PC-9 (cell line): ENCODE measurements at regions not wholly inside any gene's neighbourhood (a gene's known extent, or its start where the extent isn't known, plus 50 kb on each side); places are given as distances from the start of the nearest gene placed in this dataset.

Source experiments
- BruUV-seq: library from RNA; stranded (reverse); fragments of 400-500 nt; replicated peaks from 2 replicates; lab custom pipeline; 2021; lab: Mats Ljungman, UMichigan
- CTCF ChIA-PET: fragments of 300-600 bp; sonication (Branson Sonifier 250); formaldehyde crosslinking; loops from one replicate; lab custom pipeline; 2022; ENCODE audit warnings: antibody characterized with exemption; lab: Charles Lee
- POLR2A ChIA-PET: fragments of 300-600 bp; sonication (Branson Sonifier 250); formaldehyde crosslinking; loops from one replicate; lab custom pipeline; 2022; ENCODE audit warnings: antibody characterized with exemption; ENCODE audit not compliant: unreplicated experiment; lab: Charles Lee
- DNase-seq, 2 experiments: peaks; one replicate each; pipeline versions ENCODE4 v3.0.0 to v3.0.0-alpha.2; 2015 to 2022; ENCODE audit warnings: mixed read lengths in 1 of 2
- H2AFZ ChIP-seq: fragments of 200-600 bp; sonication (generic); 2 replicates; pipeline ENCODE4 v1.8.1; 2017; ENCODE audit warnings: antibody characterized with exemption
- H3F3A ChIP-seq: fragments of 200-600 bp; sonication (generic); 2 replicates; pipeline ENCODE4 v1.8.1; 2017; ENCODE audit warnings: antibody characterized with exemption, mild to moderate bottlenecking, low read depth; ENCODE audit not compliant: insufficient read depth
- H3K27ac ChIP-seq: fragments of 200-600 bp; sonication (generic); 2 replicates; pipeline ENCODE4 v1.6.1; 2016; ENCODE audit warnings: mixed run types
- H3K27me3 ChIP-seq: fragments of 200-600 bp; sonication (generic); 2 replicates; pipeline ENCODE4 v1.6.1; 2016; ENCODE audit warnings: low read depth, mixed run types; ENCODE audit not compliant: insufficient read depth
- H3K36me3 ChIP-seq: fragments of 200-600 bp; sonication (generic); 2 replicates; pipeline ENCODE4 v1.6.1; 2016; ENCODE audit warnings: low read depth, mixed run types
- H3K4me1 ChIP-seq: fragments of 200-600 bp; sonication (generic); replicated peaks from 2 replicates; pipeline ENCODE4 v1.6.1; 2016; ENCODE audit warnings: mixed run types; ENCODE audit not compliant: insufficient read depth
- H3K4me2 ChIP-seq: fragments of 200-600 bp; sonication (generic); 2 replicates; pipeline ENCODE4 v1.6.1; 2017; ENCODE audit warnings: mixed run types
- H3K4me3 ChIP-seq: fragments of 200-600 bp; sonication (generic); 2 replicates; pipeline ENCODE4 v1.6.1; 2016; ENCODE audit warnings: mixed run types
- H3K79me2 ChIP-seq: fragments of 200-600 bp; sonication (generic); 2 replicates; pipeline ENCODE4 v1.6.1; 2017; ENCODE audit warnings: low read depth, mixed run types
- H3K9me2 ChIP-seq: fragments of 200-600 bp; sonication (generic); 2 replicates; pipeline ENCODE4 v1.8.1; 2017; ENCODE audit warnings: mild to moderate bottlenecking; ENCODE audit not compliant: insufficient read depth
- H3K9me3 ChIP-seq: fragments of 200-600 bp; sonication (generic); 2 replicates; pipeline ENCODE4 v1.8.1; 2016; ENCODE audit warnings: low read depth; ENCODE audit not compliant: insufficient read depth
- H4K20me1 ChIP-seq: fragments of 200-600 bp; sonication (generic); 2 replicates; pipeline ENCODE4 v1.8.1; 2017; ENCODE audit not compliant: insufficient read depth
- EZH2 ChIP-seq: fragments of 200-600 bp; sonication (generic); IDR thresholded peaks from 2 replicates; pipeline ENCODE4 v1.8.0; 2017; ENCODE audit warnings: antibody characterized with exemption, low read depth
- intact Hi-C: fragments of 100-400 bp; cut with micrococcal nuclease; formaldehyde crosslinking; loops from one replicate; pipeline ENCODE4 v1.10.0; 2022; ENCODE audit not compliant: unreplicated experiment
- TF ChIP-seq, protein P1 (sequence below): fragments of 200-600 bp; sonication (generic); conservative IDR thresholded peaks from 2 replicates; pipeline ENCODE4 v1.6.1; 2017; ENCODE audit warnings: mixed run types, antibody characterized with exemption, mild to moderate bottlenecking, moderate library complexity

DNA sequence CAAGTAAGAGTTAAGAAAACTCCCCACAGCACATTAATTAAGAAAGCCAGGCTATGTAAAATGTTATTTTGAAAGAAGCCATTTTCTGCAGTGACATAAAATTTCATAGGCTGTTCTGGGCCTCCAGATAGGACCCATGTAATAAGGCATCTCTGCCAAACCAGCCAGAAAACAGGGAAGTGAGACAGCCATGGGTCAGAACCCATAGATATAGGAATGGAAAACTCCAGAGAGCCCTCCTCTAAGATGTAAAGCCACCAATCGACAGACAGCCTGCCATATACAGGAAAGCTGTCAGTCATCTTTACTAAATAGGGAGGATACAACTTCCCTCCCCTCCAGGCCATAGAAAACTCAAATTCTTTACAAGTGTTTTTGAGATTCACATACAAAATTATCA lies 493.3 kb downstream of the COG6 start:
- ChIA-PET CTCF (no interaction called here), POLR2A (no interaction called here)
- Histone ChIP-seq H3F3A (no peaks in the 10 kb centered on the region), H3K4me3 (no peak overlapping the region), H3K27ac (no peak overlapping the region), H3K79me2 (no peaks in the 10 kb centered on the region), H3K27me3 (no peaks in the 10 kb centered on the region), H3K4me1 (no peaks in the 10 kb centered on the region), H3K36me3 (no peaks in the 10 kb centered on the region), H2AFZ (no peak overlapping the region), H3K9me2 (no peaks in the 10 kb centered on the region), H3K9me3 (no peaks in the 10 kb centered on the region), H4K20me1 (no peaks in the 10 kb centered on the region), H3K4me2 (no peak overlapping the region)
- intact Hi-C loops, result no loop called here
- no peak for TF ChIP-seq EZH2
- TF ChIP-seq, protein P1, sequence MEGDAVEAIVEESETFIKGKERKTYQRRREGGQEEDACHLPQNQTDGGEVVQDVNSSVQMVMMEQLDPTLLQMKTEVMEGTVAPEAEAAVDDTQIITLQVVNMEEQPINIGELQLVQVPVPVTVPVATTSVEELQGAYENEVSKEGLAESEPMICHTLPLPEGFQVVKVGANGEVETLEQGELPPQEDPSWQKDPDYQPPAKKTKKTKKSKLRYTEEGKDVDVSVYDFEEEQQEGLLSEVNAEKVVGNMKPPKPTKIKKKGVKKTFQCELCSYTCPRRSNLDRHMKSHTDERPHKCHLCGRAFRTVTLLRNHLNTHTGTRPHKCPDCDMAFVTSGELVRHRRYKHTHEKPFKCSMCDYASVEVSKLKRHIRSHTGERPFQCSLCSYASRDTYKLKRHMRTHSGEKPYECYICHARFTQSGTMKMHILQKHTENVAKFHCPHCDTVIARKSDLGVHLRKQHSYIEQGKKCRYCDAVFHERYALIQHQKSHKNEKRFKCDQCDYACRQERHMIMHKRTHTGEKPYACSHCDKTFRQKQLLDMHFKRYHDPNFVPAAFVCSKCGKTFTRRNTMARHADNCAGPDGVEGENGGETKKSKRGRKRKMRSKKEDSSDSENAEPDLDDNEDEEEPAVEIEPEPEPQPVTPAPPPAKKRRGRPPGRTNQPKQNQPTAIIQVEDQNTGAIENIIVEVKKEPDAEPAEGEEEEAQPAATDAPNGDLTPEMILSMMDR, result no peak
- no peak for DNase-seq
- BruUV-seq, result no TSS peak

DNA sequence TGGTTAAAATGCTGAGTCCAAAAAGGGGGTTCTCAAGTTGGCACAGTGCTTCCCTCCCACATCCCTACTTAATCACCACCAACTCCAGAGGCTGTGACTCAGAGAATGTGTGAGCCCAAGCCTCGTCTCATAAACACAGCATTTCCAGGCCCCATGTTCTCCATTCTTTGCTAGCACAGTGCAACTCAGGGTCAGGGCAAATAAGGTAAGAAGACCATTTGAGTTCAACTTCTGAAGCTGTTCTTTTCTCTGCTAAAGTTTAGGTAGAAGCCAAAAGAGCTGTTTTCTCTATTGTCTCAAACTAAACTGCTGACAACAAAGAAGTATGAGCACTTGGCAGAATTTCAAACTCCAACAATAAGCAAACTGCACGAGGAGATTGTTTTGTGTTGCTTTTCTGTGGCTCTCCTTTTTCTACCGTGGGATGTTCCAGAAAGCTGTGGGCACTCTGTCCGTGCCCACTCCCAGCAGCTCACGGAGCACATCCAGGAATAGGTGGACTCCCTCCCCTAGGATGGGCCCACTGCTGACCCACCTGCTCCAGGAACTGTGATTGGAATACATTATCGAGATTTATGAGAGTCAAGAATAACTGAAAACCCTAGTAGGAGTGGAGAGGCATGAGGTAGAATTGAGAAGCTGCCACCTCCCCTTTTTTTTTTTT lies 494.3 kb downstream of the COG6 start:
- ChIA-PET POLR2A (no interaction called here), CTCF (no interaction called here)
- no peaks in the 10 kb centered on the region for H3K9me2 ChIP-seq
- H2AFZ ChIP-seq, result no peak overlapping the region
- DNase-seq, result no peak
- no peaks in the 10 kb centered on the region for H3K79me2 ChIP-seq
- no peaks in the 10 kb centered on the region for H3K36me3 ChIP-seq
- no peaks in the 10 kb centered on the region for H3K27me3 ChIP-seq
- H3K9me3 ChIP-seq, result no peaks in the 10 kb centered on the region
- intact Hi-C loops, result no loop called here
- no peak overlapping the region for H3K4me3 ChIP-seq
- no peaks in the 10 kb centered on the region for H3F3A ChIP-seq
- no peaks in the 10 kb centered on the region for H3K4me1 ChIP-seq
- no peak overlapping the region for H3K27ac ChIP-seq
- no TSS peak for BruUV-seq
- no peak overlapping the region for H3K4me2 ChIP-seq
- H4K20me1 ChIP-seq, result no peaks in the 10 kb centered on the region
- TF ChIP-seq, protein P1, result no peak
- no peak for TF ChIP-seq EZH2

DNA sequence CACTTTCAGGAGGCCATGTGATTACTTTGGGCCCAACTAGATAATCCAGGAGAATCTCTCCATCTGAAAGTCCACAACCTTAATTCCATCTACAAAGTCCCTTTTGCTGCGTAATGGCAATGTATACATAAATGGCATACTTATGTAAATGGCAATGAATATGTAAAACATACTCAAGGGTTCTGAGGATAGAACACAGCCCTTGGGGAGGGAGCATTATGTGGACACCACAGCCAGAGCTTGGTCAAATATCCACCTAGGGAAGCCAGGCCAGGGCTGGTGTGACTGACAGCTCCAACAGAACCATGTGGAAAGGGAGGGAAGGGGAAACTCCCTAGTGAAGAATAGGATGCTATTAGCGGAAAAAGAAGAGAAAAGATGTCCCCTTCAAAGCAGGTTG lies 496.2 kb downstream of the COG6 start:
- Histone ChIP-seq H3K27ac (no peak overlapping the region), H3K4me3 (no peak overlapping the region), H3K4me2 (no peak overlapping the region), H3K27me3 (no peaks in the 10 kb centered on the region), H4K20me1 (no peaks in the 10 kb centered on the region), H3K9me2 (no peaks in the 10 kb centered on the region), H3K79me2 (no peaks in the 10 kb centered on the region), H3K9me3 (no peaks in the 10 kb centered on the region), H3F3A (no peaks in the 10 kb centered on the region), H2AFZ (no peak overlapping the region), H3K4me1 (no peaks in the 10 kb centered on the region), H3K36me3 (no peaks in the 10 kb centered on the region)
- intact Hi-C loops, result no loop called here
- ChIA-PET CTCF (no interaction called here), POLR2A (no interaction called here)
- no TSS peak for BruUV-seq
- DNase-seq, result no peak
- TF ChIP-seq, protein P1, result no peak
- no peak for TF ChIP-seq EZH2
